Chondrocyte (in vitro differentiated cells): ENCODE measurements at regions not wholly inside any gene's neighbourhood (a gene's known extent, or its start where the extent isn't known, plus 50 kb on each side); places are given as distances from the start of the nearest gene placed in this dataset.
A peak's percentile ranks its signal among the peaks of the same experiment; 100 is the strongest.
"Not testable (repeated sequence)": the region's sequence is repeated elsewhere in the genome, so short reads cannot be mapped to it uniquely, and the experiment has no call there.

Experiments
- DNase-seq: peaks from one replicate; pipeline ENCODE4 v3.0.0; 2021; ENCODE audit warnings: mixed read lengths, low spot score
- H3K27ac Mint-ChIP-seq: one replicate; pipeline ENCODE4 v1.8.0; 2021; ENCODE audit warnings: mild to moderate bottlenecking, moderate library complexity, mixed read lengths; ENCODE audit not compliant: unreplicated experiment
- H3K27me3 Mint-ChIP-seq: 2 replicates; pipeline ENCODE4 v1.8.0; 2021; ENCODE audit warnings: low read depth, mixed read lengths
- H3K36me3 Mint-ChIP-seq: 2 replicates; pipeline ENCODE4 v1.8.0; 2021; ENCODE audit warnings: low read depth, mixed read lengths
- H3K4me1 Mint-ChIP-seq: 2 replicates; pipeline ENCODE4 v1.8.0; 2021; ENCODE audit warnings: low read depth, mild to moderate bottlenecking, mixed read lengths
- H3K4me3 Mint-ChIP-seq: one replicate; pipeline ENCODE4 v1.8.0; 2021; ENCODE audit warnings: mild to moderate bottlenecking, moderate library complexity, mixed read lengths; ENCODE audit not compliant: unreplicated experiment
- H3K9me3 Mint-ChIP-seq: 2 replicates; pipeline ENCODE4 v1.8.0; 2021; ENCODE audit warnings: low read depth, mixed read lengths
- CTCF ChIP-seq: fragments of 200-600 bp; sonication (generic); IDR thresholded peaks from 2 replicates; pipeline ENCODE4 v1.5.0; 2021; ENCODE audit warnings: antibody characterized with exemption, mild to moderate bottlenecking, moderate library complexity

- no peak for TF ChIP-seq CTCF
- H3K27me3 Mint-ChIP-seq = peaks cover 11% of the 10 kb centered on the region
- H3K4me1 Mint-ChIP-seq = peaks cover 40% of the 10 kb centered on the region
- no peak overlapping the region for H3K4me3 Mint-ChIP-seq
- no peaks in the 10 kb centered on the region for H3K9me3 Mint-ChIP-seq
- peak; percentile 59 for DNase-seq
- H3K36me3 Mint-ChIP-seq = no peaks in the 10 kb centered on the region
- H3K27ac Mint-ChIP-seq = no peak overlapping the region
These were observed 189.1 kb upstream of the SULF2 start for GRCh38 chr20:47974234-47974878.

- peaks cover 8% of the 10 kb centered on the region for H3K27me3 Mint-ChIP-seq
- DNase-seq = no peak
- H3K9me3 Mint-ChIP-seq = no peaks in the 10 kb centered on the region
- no peak for TF ChIP-seq CTCF
- no peak overlapping the region for H3K4me3 Mint-ChIP-seq
- peaks cover 35% of the 10 kb centered on the region for H3K4me1 Mint-ChIP-seq
- no peaks in the 10 kb centered on the region for H3K36me3 Mint-ChIP-seq
- no peak overlapping the region for H3K27ac Mint-ChIP-seq
These were observed 188.4 kb upstream of the SULF2 start for GRCh38 chr20:47973519-47974233.

- Mint-ChIP-seq H3K27ac (no peak overlapping the region), H3K4me3 (no peak overlapping the region), H3K27me3 (peaks cover 8% of the 10 kb centered on the region), H3K9me3 (no peaks in the 10 kb centered on the region), H3K4me1 (peaks cover 35% of the 10 kb centered on the region), H3K36me3 (no peaks in the 10 kb centered on the region)
- no peak for DNase-seq
- no peak for TF ChIP-seq CTCF
These were observed 187.6 kb upstream of the SULF2 start for GRCh38 chr20:47972916-47973309.

GRCh38 chr20:47972297-47972915 is 187.1 kb upstream of the SULF2 start:
- Mint-ChIP-seq H3K27me3 (peaks cover 12% of the 10 kb centered on the region), H3K4me3 (peak overlapping the region; percentile 61), H3K4me1 (peaks cover 35% of the 10 kb centered on the region), H3K27ac (peak overlapping the region; percentile 45)
- DNase-seq, H3K36me3 Mint-ChIP-seq, H3K9me3 Mint-ChIP-seq: not testable (repeated sequence)
- TF ChIP-seq CTCF = peak; percentile 72

- DNase-seq = no peak
- TF ChIP-seq CTCF = no peak
- Mint-ChIP-seq H3K27ac (no peak overlapping the region), H3K9me3 (no peaks in the 10 kb centered on the region), H3K36me3 (no peaks in the 10 kb centered on the region), H3K27me3 (peaks cover 16% of the 10 kb centered on the region), H3K4me1 (peaks cover 35% of the 10 kb centered on the region), H3K4me3 (no peak overlapping the region)
These were observed 185.9 kb upstream of the SULF2 start for GRCh38 chr20:47971058-47971791.
